Endothelial cell of umbilical vein (primary cell): ENCODE measurements at regions not wholly inside any gene's neighbourhood (a gene's known extent, or its start where the extent isn't known, plus 50 kb on each side); places are given as distances from the start of the nearest gene placed in this dataset.

Source experiments
- MAX ChIP-seq: IDR thresholded peaks from 2 replicates; pipeline ENCODE4 v1.6.1; 2011; ENCODE audit not compliant: insufficient read depth, insufficient read length
- POLR2A ChIP-seq: IDR thresholded peaks from 2 replicates; pipeline ENCODE4 v1.6.1; 2012; ENCODE audit warnings: low read depth, mild to moderate bottlenecking, control low read depth, low read length
- POLR2AphosphoS5 ChIP-seq: IDR thresholded peaks from 2 replicates; pipeline ENCODE4 v1.6.1; 2012; ENCODE audit warnings: low read depth, mild to moderate bottlenecking, control low read depth, low read length, moderate library complexity; ENCODE audit not compliant: insufficient read depth

GRCh38 chr4:62398318-62398717, 1198.2 kb downstream of the ADGRL3 start:
- TF ChIP-seq MAX (no peak), POLR2AphosphoS5 (no peak), POLR2A (no peak)
